HG03066 (cell line): ENCODE measurements at regions not wholly inside any gene's neighbourhood (a gene's known extent, or its start where the extent isn't known, plus 50 kb on each side); places are given as distances from the start of the nearest gene placed in this dataset.

Source experiments
- ATAC-seq: cut with Tn5 transposase; IDR thresholded peaks from one replicate; pipeline ENCODE4 v1.9.1; 2021; ENCODE audit warnings: low read depth; ENCODE audit not compliant: unreplicated experiment

DNA sequence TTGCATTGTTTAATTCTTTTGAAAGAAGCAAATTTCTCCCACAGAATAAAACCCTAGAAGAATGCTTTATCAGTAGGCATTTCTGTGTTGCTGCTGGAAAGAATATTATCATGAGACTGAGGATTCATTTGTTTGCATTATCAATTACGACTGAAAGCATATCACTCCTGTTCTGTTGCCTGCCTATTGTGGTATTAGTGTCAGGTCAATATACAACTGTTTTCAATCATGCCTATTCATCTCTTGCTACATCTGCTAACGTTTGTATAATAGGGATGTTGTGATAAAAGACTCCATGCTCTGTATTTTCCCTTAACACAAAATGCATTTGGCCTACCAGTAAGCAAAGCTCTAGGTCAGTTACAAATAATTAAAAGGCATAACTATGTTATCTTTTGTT, 221.5 kb downstream of the PTPRC start:
- no peak for ATAC-seq

DNA sequence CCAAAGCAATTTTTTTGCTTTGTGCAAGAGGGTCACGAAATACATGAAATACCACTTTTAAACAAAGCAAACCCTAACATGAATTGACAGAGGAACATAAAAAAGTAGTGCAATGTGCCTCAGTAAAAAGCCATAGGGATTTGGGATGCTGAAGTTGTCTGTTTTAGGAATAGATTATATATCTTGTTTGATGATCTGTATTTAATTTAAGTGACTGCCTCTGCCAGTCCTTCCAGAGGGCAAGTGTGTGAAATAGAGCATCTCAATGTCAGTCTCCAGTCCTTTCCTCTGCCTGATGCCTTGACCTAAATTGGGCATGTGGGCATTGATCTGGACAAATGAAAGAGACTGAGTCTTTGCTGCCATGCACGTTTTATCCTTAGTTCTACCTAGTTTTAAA, 222.8 kb downstream of the PTPRC start:
- ATAC-seq, result no peak

GRCh38 chr1:198864695-198865094, 225.9 kb downstream of the PTPRC start:
- no peak for ATAC-seq

DNA sequence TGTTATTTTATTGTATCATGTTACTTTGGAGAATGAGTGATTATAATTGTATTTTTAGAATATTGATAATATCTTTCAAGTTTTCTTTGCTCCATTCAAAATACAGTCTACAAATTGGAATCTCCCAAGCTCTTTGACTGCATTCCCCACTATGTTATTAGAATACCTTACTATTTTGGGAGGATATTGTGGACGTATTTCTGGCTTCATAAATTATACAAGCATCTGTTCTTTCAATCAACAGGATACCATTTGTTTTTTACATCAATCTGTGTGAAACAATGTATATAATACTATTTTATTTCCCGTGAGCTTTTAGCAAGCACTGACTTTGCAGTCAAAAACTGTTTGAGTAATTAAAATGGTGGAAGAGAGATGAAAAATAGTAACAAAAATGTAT, 226.5 kb downstream of the PTPRC start:
- no peak for ATAC-seq

GRCh38 chr1:198867182-198867581, 228.3 kb downstream of the PTPRC start:
- no peak for ATAC-seq

- no peak for ATAC-seq
These were observed 234.9 kb downstream of the PTPRC start for GRCh38 chr1:198873696-198874230.

DNA sequence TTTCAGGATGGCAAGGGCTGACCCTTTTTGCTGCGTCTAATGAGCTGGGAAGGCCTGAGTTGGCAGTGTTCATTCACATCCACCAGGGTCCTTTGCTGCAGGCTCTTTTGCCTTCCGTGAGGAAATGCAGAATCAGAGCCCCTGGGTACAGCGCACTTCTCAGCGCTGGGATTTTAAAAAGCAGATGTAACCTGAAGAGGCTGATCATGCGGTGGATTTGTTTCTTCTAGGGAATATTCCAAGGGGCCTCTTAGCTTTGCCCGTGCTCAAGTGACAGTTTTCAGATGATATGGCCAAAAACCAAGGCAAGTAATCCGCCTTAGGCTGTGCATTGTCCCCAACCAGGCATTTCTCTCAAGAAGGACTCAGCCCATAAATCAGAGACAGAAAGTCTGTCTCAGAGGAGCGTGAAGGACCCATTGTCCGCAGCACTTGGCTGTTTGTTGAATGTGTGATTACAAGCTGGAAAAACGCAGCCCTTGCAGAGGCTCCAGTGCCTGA, 237.6 kb downstream of the PTPRC start:
- ATAC-seq, result no peak

- no peak for ATAC-seq
These were observed 239.7 kb downstream of the PTPRC start for GRCh38 chr1:198878566-198878965.

DNA sequence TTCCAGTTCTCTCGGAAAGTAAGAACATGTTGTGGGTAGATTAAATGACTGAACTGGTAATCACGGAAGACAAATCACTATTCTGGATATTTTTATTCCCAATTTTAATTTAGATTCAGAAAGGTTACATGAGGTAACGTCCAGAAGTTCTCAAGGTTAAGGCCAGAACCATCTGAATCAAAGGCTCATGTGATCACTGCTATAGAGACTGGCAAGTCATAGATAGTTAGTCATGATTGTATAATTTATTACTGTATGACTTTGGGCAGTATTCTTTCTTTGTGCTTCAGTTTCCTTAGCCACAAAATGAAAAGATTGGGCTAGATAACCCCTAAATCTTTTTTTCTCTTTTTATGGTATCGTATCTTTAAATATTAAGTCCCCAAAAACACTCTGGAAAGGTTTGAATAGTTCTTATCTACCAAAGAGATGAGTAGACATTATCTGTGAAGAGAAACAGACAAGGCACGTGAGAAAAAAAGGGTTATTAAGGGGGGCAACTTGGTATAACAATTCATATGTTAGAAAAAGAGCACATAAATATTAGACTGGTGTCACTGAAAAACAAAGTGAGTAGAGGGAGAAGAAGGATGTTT, 241.0 kb downstream of the PTPRC start:
- no peak for ATAC-seq

DNA sequence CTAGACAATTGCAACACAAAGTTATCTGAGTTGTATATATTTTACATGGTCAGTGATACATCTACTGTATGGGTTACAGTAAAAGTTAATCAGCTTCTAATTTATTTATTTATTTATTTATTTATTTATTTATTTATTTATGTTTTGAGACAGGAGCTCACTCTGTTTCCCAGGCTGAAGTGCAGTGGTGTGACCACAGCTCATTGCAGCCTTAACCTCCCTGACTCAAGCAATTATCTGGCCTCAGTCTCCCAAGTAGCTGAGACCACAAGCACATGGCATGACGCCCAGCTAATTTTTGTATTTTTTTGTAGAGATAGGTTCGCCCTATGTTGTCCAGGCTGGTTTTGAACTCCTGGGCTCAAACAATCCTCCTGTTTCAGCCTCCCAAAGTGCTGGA, 241.6 kb downstream of the PTPRC start:
- ATAC-seq, result no peak

GRCh38 chr1:198880818-198881597, 242.2 kb downstream of the PTPRC start:
- ATAC-seq, result no peak

- no peak for ATAC-seq
These were observed 244.3 kb downstream of the PTPRC start for GRCh38 chr1:198883184-198883583.

DNA sequence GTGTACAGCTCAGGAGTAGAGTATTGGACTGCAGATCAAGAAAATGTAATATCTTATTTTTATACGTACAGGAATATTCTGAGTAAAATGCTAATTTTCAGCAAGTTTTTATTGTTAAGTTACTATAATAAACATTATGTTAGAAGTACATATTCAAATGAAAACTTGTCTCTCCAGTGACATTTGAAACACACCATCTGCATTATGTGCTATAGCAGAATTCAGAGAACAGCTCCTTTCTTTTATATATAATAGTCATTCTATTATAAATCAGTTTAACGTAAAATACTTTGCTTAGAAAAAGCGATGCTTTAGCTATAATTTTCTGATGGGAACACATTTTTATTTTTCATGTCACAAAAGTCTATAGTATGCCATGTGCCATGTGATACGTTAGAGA, 249.0 kb downstream of the PTPRC start:
- ATAC-seq, result no peak

GRCh38 chr1:198888379-198888943, 249.6 kb downstream of the PTPRC start:
- no peak for ATAC-seq

GRCh38 chr1:198889101-198889500, 250.3 kb downstream of the PTPRC start:
- no peak for ATAC-seq

DNA sequence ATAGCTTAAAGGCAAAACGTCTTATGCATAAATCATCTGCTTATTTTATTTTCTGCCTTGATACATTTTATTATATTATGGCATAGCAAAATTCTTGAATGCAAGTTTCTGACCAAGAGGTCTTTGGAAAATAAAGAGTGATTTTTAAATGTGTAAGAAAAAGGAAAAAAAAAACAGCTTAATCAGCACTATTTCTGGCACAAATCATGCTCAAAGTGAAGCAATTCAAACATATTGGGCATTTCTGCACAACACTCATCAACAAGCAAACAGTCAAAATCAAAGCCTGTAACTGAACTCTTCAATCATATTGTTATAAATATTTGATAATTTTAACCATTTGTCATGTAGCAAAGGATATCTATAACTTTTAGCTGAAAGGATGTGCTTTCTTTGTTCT, 250.9 kb downstream of the PTPRC start:
- ATAC-seq, result no peak

DNA sequence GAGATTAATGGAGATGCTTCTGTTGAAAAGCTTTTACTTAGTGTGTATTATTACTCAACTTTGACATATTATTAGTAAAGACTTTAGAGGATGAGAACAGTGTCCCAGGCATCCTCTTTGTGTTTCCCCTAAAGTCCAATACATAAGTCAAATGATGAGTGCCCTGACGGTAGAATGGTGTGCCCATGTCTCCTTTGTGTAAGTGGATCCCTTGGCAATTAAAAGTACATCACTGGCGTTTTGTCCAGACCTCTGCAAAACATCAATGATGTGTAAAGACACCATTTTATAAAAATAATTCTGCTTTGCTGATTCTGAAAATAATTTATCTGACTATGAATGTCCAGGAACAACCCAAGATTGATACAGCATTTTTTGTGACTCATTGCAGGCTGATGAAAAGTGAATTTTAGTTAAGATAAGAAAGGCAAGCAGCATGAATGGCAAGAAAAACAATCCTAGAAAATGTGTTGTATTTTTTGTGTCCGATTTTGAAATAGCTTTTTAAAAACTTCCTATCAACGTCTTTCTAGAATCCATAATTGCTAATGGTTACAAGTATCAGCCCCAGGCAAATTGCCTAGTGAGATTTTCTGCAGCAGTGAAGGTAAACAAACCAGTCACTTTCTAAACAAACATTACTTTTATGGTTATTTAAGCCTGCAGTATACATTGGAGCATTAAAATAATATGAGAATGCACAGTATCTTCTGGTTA, 251.5 kb downstream of the PTPRC start:
- ATAC-seq, result no peak

GRCh38 chr1:198892065-198892464, 253.2 kb downstream of the PTPRC start:
- ATAC-seq, result no peak

- no peak for ATAC-seq
These were observed 254.3 kb downstream of the PTPRC start for GRCh38 chr1:198893141-198893540.

DNA sequence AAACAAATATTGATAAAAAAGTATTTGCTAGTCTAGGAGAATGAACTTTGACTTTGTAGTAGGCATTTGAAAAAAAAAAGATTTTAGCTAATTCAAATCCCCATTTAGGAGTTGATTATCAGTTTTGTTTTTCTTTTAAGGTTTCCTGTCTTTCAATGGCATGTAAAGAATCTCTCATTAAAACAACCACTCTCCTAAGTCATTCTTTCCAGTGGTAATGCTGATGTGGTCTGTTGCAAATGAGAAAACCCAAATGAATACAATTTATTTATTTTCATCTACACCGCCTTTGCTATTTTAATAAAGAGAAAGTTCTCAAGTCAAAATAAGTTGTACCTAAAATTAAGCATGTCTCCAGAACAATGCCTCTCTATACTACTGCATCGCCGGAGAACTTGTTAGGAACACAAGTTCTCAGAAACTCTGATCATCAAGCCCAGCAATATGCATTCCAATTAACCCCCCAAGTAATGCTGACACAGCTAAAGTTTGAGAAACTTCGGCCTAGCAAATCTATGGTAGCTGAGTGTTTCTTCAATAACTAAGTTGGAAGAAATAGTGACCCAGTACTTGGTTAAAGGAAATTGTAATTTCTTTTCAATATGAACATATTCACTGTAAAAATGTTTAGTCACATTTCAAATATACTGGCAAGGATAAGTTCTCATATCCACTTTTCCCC, 255.1 kb downstream of the PTPRC start:
- no peak for ATAC-seq
